ENCODE measurements at regions not wholly inside any gene's neighbourhood (a gene's known extent, or its start where the extent isn't known, plus 50 kb on each side); places are given as distances from the start of the nearest gene placed in this dataset.
A peak's percentile ranks its signal among the peaks of the same experiment; 100 is the strongest.

DNA sequence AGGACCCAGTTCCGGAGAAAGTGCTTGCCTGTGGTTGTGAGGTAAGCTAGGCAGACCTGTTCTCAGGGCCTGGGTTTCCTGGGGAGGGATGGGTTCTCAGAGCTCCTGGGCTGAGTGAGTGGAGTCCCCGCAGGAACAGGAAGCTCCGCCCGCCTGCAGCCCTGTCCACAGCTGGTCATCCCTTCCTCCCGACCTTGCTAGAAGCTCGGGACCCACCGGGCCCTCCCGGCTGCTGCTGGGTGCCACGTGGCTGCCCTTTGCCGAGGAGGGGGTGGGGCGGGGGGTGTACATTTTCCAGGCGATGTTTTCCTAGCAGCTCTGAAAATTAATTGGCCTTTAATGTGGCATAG, 198.1 kb downstream of the C9orf50 start:
- Histone ChIP-seq H3K9me3 (ENCODE audit: control insufficient read depth, low read length) (no peaks in the 10 kb centered on the region), H3K4me1 (ENCODE audit: control insufficient read depth, insufficient read depth, low read depth, low read length) (peaks cover 12% of the 10 kb centered on the region), H2BK120ac (ENCODE audit: low read depth, low read length) (no peak overlapping the region), H3K27ac (ENCODE audit: low read length, poor library complexity, severe bottlenecking) (no peak overlapping the region), H4K8ac (ENCODE audit: low read length) (peak overlapping the region; percentile 93), H3K4me3 (ENCODE audit: insufficient read depth in 1 of 2, low read depth in 1 of 2, low read length in 2 of 2) (no peak overlapping the region), H3K4me2 (ENCODE audit: low read length, poor library complexity, severe bottlenecking) (no peak overlapping the region), H4K91ac (ENCODE audit: low read length) (peak overlapping the region; percentile 87), H3K9ac (ENCODE audit: low read length) (no peak overlapping the region), H3K36me3 (ENCODE audit: control insufficient read depth in 1 of 2, insufficient read depth in 2 of 2, low read depth in 1 of 2, low read length in 2 of 2) (no peaks in the 10 kb centered on the region), H3K4ac (ENCODE audit: low read depth in 1 of 2, low read length in 2 of 2) (peak overlapping the region in 1 of 2 experiments; percentile 42), H3K23ac (ENCODE audit: low read length in 2 of 2) (no peak overlapping the region), H2AFZ (ENCODE audit: low read depth, low read length) (no peak overlapping the region), H2BK15ac (ENCODE audit: low read depth, poor library complexity, severe bottlenecking) (peak overlapping the region; percentile 44), H2BK5ac (ENCODE audit: low read depth, low read length, poor library complexity, severe bottlenecking) (no peak overlapping the region), H2BK12ac (ENCODE audit: low read length in 2 of 2) (peak overlapping the region; percentile 7 to 85), H3K27me3 (ENCODE audit: control insufficient read depth in 1 of 2, insufficient read depth in 1 of 2, low read length in 2 of 2) (no peaks in the 10 kb centered on the region), H3K18ac (ENCODE audit: low read depth in 1 of 2, low read length in 2 of 2) (peak overlapping the region; percentile 40 to 82), H3K79me1 (replicated peaks; ENCODE audit: low read length, poor library complexity, severe bottlenecking) (no peaks in the 10 kb centered on the region), H3K14ac (ENCODE audit: low read length in 2 of 2) (no peak overlapping the region), H2AK5ac (ENCODE audit: low read length, severe bottlenecking) (no peak overlapping the region)
- DNase-seq, result peak; percentile 34
- 35% methylated on average over 11 of the region's 12 CpGs for WGBS

- no peak overlapping the region for H3K23ac ChIP-seq (ENCODE audit: low read length in 2 of 2)
- H3K4me3 ChIP-seq (ENCODE audit: insufficient read depth in 1 of 2, low read depth in 1 of 2, low read length in 2 of 2), result no peak overlapping the region
- no peak overlapping the region for H3K4me2 ChIP-seq (ENCODE audit: low read length, poor library complexity, severe bottlenecking)
- peak overlapping the region; percentile 52 to 85 for H2BK12ac ChIP-seq (ENCODE audit: low read length in 2 of 2)
- peaks cover 16% of the 10 kb centered on the region for H3K4me1 ChIP-seq (ENCODE audit: control insufficient read depth, insufficient read depth, low read depth, low read length)
- no peak overlapping the region for H2AK5ac ChIP-seq (ENCODE audit: low read length, severe bottlenecking)
- no peaks in the 10 kb centered on the region for H3K27me3 ChIP-seq (ENCODE audit: control insufficient read depth in 1 of 2, insufficient read depth in 1 of 2, low read length in 2 of 2)
- no peak overlapping the region for H3K27ac ChIP-seq (ENCODE audit: low read length, poor library complexity, severe bottlenecking)
- H3K4ac ChIP-seq (ENCODE audit: low read depth in 1 of 2, low read length in 2 of 2), result peak overlapping the region; percentile 42 to 67
- H3K79me1 ChIP-seq (replicated peaks; ENCODE audit: low read length, poor library complexity, severe bottlenecking), result no peaks in the 10 kb centered on the region
- no peaks in the 10 kb centered on the region for H3K36me3 ChIP-seq (ENCODE audit: control insufficient read depth in 1 of 2, insufficient read depth in 2 of 2, low read depth in 1 of 2, low read length in 2 of 2)
- no peak overlapping the region for H2AFZ ChIP-seq (ENCODE audit: low read depth, low read length)
- H3K9me3 ChIP-seq (ENCODE audit: control insufficient read depth, low read length), result no peaks in the 10 kb centered on the region
- no peak overlapping the region for H3K14ac ChIP-seq (ENCODE audit: low read length in 2 of 2)
- no peak overlapping the region for H2BK5ac ChIP-seq (ENCODE audit: low read depth, low read length, poor library complexity, severe bottlenecking)
- H4K8ac ChIP-seq (ENCODE audit: low read length), result peak overlapping the region; percentile 93
- no peak for DNase-seq
- no peak overlapping the region for H2BK120ac ChIP-seq (ENCODE audit: low read depth, low read length)
- 89% methylated on average over 9 of the region's 11 CpGs for WGBS
- H2BK15ac ChIP-seq (ENCODE audit: low read depth, poor library complexity, severe bottlenecking), result peak overlapping the region; percentile 85
- peak overlapping the region; percentile 87 for H4K91ac ChIP-seq (ENCODE audit: low read length)
- H3K9ac ChIP-seq (ENCODE audit: low read length), result no peak overlapping the region
- H3K18ac ChIP-seq (ENCODE audit: low read depth in 1 of 2, low read length in 2 of 2), result peak overlapping the region; percentile 40 to 82
These were observed 198.7 kb downstream of the C9orf50 start for GRCh38 chr9:129422032-129422842.

DNA sequence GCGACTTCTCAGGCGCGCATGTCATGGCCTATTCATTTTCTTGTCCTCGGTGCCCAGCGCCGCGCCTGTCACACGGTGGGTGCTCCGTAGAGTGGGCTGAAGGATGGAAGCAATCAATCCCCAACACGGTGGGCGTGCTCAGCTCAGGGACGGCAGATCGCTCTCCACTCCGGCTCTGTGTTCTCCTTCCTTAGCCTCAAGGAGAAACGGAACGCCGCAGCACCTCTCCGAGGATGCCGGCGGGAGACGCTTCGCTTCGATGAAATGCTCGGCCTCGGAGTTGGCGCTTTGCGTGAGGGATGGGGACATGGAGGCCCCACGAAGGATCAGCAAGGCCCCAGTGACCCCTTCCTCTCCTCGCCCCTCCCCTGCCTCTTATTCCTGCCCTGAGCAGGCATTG, 199.5 kb downstream of the C9orf50 start:
- Histone ChIP-seq H3K9me3 (ENCODE audit: control insufficient read depth, low read length) (no peaks in the 10 kb centered on the region), H3K23ac (ENCODE audit: low read length in 2 of 2) (no peak overlapping the region), H2BK12ac (ENCODE audit: low read length in 2 of 2) (peak overlapping the region in 1 of 2 experiments; percentile 23), H2BK5ac (ENCODE audit: low read depth, low read length, poor library complexity, severe bottlenecking) (no peak overlapping the region), H3K4ac (ENCODE audit: low read depth in 1 of 2, low read length in 2 of 2) (peak overlapping the region in 1 of 2 experiments; percentile 40), H2BK15ac (ENCODE audit: low read depth, poor library complexity, severe bottlenecking) (peak overlapping the region; percentile 85), H3K14ac (ENCODE audit: low read length in 2 of 2) (no peak overlapping the region), H3K36me3 (ENCODE audit: control insufficient read depth in 1 of 2, insufficient read depth in 2 of 2, low read depth in 1 of 2, low read length in 2 of 2) (no peaks in the 10 kb centered on the region), H3K9ac (ENCODE audit: low read length) (no peak overlapping the region), H2AFZ (ENCODE audit: low read depth, low read length) (no peak overlapping the region), H3K27ac (ENCODE audit: low read length, poor library complexity, severe bottlenecking) (no peak overlapping the region), H2BK120ac (ENCODE audit: low read depth, low read length) (no peak overlapping the region), H4K8ac (ENCODE audit: low read length) (peak overlapping the region; percentile 27), H3K18ac (ENCODE audit: low read depth in 1 of 2, low read length in 2 of 2) (no peak overlapping the region), H3K4me3 (ENCODE audit: insufficient read depth in 1 of 2, low read depth in 1 of 2, low read length in 2 of 2) (no peak overlapping the region), H4K91ac (ENCODE audit: low read length) (peak overlapping the region; percentile 62), H3K4me1 (ENCODE audit: control insufficient read depth, insufficient read depth, low read depth, low read length) (peaks cover 24% of the 10 kb centered on the region), H3K4me2 (ENCODE audit: low read length, poor library complexity, severe bottlenecking) (no peak overlapping the region), H2AK5ac (ENCODE audit: low read length, severe bottlenecking) (no peak overlapping the region), H3K27me3 (ENCODE audit: control insufficient read depth in 1 of 2, insufficient read depth in 1 of 2, low read length in 2 of 2) (no peaks in the 10 kb centered on the region), H3K79me1 (replicated peaks; ENCODE audit: low read length, poor library complexity, severe bottlenecking) (no peaks in the 10 kb centered on the region)
- DNase-seq, result no peak
- WGBS, result 93% methylated on average over 28 of the region's 29 CpGs

GRCh38 chr9:129420721-129421120, 200.2 kb downstream of the C9orf50 start:
- no peak overlapping the region for H2BK5ac ChIP-seq (ENCODE audit: low read depth, low read length, poor library complexity, severe bottlenecking)
- no peak for DNase-seq
- H3K18ac ChIP-seq (ENCODE audit: low read depth in 1 of 2, low read length in 2 of 2), result peak overlapping the region in 1 of 2 experiments; percentile 28
- no peak overlapping the region for H3K14ac ChIP-seq (ENCODE audit: low read length in 2 of 2)
- H3K4me3 ChIP-seq (ENCODE audit: insufficient read depth in 1 of 2, low read depth in 1 of 2, low read length in 2 of 2), result no peak overlapping the region
- H3K27ac ChIP-seq (ENCODE audit: low read length, poor library complexity, severe bottlenecking), result no peak overlapping the region
- WGBS, result 98% methylated on average over 10 of the region's 10 CpGs
- peaks cover 29% of the 10 kb centered on the region for H3K4me1 ChIP-seq (ENCODE audit: control insufficient read depth, insufficient read depth, low read depth, low read length)
- no peak overlapping the region for H2AFZ ChIP-seq (ENCODE audit: low read depth, low read length)
- H4K91ac ChIP-seq (ENCODE audit: low read length), result peak overlapping the region; percentile 62
- no peak overlapping the region for H2BK15ac ChIP-seq (ENCODE audit: low read depth, poor library complexity, severe bottlenecking)
- no peaks in the 10 kb centered on the region for H3K9me3 ChIP-seq (ENCODE audit: control insufficient read depth, low read length)
- peak overlapping the region; percentile 23 to 50 for H2BK12ac ChIP-seq (ENCODE audit: low read length in 2 of 2)
- H4K8ac ChIP-seq (ENCODE audit: low read length), result no peak overlapping the region
- H3K23ac ChIP-seq (ENCODE audit: low read length in 2 of 2), result no peak overlapping the region
- no peak overlapping the region for H2BK120ac ChIP-seq (ENCODE audit: low read depth, low read length)
- no peak overlapping the region for H3K9ac ChIP-seq (ENCODE audit: low read length)
- no peaks in the 10 kb centered on the region for H3K79me1 ChIP-seq (replicated peaks; ENCODE audit: low read length, poor library complexity, severe bottlenecking)
- no peaks in the 10 kb centered on the region for H3K36me3 ChIP-seq (ENCODE audit: control insufficient read depth in 1 of 2, insufficient read depth in 2 of 2, low read depth in 1 of 2, low read length in 2 of 2)
- H2AK5ac ChIP-seq (ENCODE audit: low read length, severe bottlenecking), result no peak overlapping the region
- no peak overlapping the region for H3K4me2 ChIP-seq (ENCODE audit: low read length, poor library complexity, severe bottlenecking)
- H3K4ac ChIP-seq (ENCODE audit: low read depth in 1 of 2, low read length in 2 of 2), result peak overlapping the region in 1 of 2 experiments; percentile 33
- no peaks in the 10 kb centered on the region for H3K27me3 ChIP-seq (ENCODE audit: control insufficient read depth in 1 of 2, insufficient read depth in 1 of 2, low read length in 2 of 2)

Measured in mesenchymal stem cell (in vitro differentiated cells and primary cell).